ENCODE measurements at regions not wholly inside any gene's neighbourhood (a gene's known extent, or its start where the extent isn't known, plus 50 kb on each side); places are given as distances from the start of the nearest gene placed in this dataset.
"Not testable (repeated sequence)": the region's sequence is repeated elsewhere in the genome, so short reads cannot be mapped to it uniquely, and the experiment has no call there.

DNA sequence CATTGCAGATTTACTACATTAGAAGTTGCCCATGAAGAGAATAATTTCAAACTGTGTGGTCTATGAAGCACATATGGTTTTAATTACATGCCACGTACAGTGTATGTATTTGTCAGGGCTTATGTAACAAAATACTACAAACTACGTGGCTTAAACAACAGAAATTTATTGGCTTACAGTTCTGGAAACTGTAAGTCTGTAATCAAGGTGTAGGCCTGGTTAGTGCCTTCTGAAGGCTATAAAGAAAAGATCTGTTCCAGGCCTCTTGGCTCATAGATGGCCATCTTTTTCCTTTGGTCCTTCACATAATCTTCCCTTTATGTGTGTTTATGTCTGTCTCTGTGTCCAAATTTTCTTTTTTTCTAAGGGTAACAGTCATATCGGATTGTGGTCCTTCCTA is 1160.2 kb downstream of the FAM133A start:
- DNase-seq (ENCODE audit: low spot score), result no peak

DNA sequence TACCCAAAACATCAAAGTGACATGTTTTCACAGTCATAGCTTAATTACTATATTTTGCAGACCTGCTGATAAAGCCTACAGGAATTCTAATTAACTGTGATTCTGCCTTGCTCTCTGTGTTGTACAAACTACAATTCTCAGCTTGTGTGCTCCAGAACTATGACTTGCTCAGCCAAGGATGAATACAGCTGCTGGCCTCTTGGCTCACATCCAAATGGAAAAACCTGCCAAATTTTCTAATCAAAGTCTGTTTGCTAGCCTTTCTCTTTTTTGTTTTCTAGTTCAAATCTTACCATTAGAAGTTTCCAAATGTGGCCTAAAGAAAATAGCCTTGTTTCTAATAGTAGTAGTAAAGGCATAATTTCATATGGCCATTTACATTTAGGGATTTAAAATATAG is 1176.8 kb downstream of the FAM133A start:
- peak; percentile 2 for DNase-seq (ENCODE audit: low spot score)

DNA sequence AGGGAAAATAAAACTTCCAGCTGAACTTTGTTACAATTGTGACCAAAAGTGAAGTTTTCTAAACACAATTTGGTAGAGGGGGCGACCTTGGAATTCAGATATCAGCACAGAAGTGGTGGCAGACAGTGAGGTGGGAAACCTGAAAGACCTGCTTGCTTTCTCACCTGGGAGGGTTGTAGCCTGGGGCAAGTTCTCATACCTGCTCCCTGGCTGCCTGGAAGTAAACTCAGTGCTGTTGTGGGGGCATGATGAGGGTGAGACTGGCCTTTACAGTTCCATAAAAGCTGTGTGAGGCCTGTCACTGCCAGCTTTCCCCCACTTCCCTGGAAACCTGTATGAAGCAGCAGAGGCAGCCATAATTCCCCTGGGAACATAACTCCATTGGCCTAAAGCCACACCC is 1180.2 kb downstream of the FAM133A start:
- no peak for DNase-seq (ENCODE audit: low spot score)

GRCh38 chrX:94862470-94862869 is 1188.5 kb downstream of the FAM133A start:
- not testable (repeated sequence) for DNase-seq (ENCODE audit: low spot score)

GRCh38 chrX:94871640-94872039 is 1197.6 kb downstream of the FAM133A start:
- DNase-seq (ENCODE audit: low spot score), result no peak

DNA sequence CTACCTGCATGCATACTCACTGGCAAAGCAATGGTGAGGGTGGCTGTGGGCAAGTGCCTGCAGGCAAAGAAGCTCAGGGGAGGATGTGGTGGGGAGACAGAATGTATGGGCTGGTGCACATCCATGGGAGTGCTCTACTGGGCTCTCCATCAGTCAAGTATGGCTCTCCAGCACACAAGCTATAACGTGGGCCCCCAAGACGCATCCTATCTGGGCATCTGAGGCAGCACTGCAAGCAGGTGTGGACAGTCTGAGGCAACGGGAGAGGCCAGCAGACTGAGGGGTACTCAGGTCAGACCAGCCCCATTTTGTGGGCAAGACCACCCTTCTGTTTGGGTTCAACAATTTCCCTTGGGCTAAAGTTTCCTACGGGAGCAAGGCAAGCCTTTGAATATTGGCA is 1227.8 kb downstream of the FAM133A start:
- no peak for DNase-seq (ENCODE audit: low spot score)

DNA sequence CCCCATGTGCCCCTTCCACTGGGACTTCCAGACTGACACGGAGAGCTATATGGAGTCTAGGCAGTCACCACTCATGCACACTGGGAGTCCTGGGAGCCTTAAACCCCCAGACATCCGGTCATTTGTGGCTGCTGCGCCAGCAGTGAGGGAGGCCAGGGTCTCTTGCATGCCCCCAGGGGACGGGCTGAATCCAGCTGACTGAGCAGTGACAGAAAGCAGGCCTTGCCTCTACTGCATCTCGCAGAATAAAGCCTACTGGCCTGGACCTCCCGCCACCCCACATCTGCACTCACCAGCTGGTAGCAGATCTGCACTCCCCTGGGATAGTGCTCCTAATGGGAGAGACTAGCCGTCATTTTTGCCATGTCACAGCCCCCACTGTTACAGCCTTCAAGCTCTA is 1234.2 kb downstream of the FAM133A start:
- DNase-seq (ENCODE audit: low spot score), result no peak

DNA sequence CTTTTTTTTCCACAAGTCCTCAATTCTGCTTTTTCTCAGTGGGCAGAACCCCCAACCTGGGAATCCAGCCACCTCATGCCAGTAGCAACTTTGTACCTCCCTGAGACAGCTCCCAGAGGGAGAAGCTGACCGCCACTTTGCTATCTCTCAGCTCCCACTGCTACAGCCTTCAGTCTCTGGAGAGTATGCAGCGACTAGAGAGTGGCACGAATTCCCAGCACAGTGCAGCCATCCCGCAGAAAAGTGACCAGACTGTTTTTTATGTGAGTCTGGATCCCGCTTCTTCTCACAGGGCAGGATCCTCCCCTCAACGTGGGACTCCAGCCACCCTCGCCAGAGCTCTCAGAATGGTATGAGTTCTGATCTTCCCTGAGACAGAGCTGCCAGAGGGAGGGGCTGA is 1234.6 kb downstream of the FAM133A start:
- no peak for DNase-seq (ENCODE audit: low spot score)

DNA sequence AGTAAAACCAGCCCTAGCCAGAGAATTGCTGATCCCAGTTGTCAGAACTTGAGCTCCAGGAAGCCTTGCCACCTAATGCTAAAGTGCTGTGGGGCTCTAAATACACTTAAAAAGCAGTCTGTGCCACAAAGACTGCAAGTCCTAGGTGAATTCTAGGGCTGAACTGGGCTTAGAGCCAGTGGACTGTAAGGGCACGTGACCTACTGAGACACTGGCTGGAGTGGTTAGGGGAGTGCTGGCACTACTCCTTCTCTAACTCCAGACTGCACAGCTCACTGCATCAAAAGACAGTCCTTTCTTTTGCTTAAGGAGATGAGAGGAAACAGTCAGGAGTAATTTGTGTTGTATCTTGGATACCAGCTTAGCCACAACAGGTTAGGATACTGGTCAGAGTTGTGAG is 1240.2 kb downstream of the FAM133A start:
- no peak for DNase-seq (ENCODE audit: low spot score)

GRCh38 chrX:94932278-94932965 is 1258.4 kb downstream of the FAM133A start:
- no peak for DNase-seq (ENCODE audit: low spot score)

GRCh38 chrX:94936722-94937121 is 1262.7 kb downstream of the FAM133A start:
- no peak for DNase-seq (ENCODE audit: low spot score)

DNA sequence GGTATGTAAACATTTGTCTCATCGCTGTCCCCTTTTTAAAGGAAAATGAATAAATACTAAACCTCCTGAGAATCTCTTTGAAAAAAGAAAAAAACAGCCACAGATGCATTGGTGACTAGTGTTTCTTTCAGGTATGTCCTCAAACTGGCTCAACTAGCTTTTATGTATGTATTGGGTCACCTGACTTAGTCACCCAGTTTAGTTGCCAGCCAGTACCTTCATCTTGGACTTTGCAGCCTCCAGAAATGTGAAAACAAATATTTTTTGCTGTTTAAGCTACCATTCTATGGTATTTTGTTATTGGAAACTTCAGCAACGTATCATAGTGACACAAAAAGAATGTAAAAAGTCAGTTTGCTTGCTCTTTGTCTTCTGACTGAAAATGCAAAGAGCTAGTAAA is 1263.5 kb downstream of the FAM133A start:
- no peak for DNase-seq (ENCODE audit: low spot score)

- DNase-seq (ENCODE audit: low spot score), result no peak
Observed at GRCh38 chrX:94942603-94943002, 1268.6 kb downstream of the FAM133A start.

- not testable (repeated sequence) for DNase-seq (ENCODE audit: low spot score)
Observed at GRCh38 chrX:94946137-94946536, 1272.1 kb downstream of the FAM133A start.

DNA sequence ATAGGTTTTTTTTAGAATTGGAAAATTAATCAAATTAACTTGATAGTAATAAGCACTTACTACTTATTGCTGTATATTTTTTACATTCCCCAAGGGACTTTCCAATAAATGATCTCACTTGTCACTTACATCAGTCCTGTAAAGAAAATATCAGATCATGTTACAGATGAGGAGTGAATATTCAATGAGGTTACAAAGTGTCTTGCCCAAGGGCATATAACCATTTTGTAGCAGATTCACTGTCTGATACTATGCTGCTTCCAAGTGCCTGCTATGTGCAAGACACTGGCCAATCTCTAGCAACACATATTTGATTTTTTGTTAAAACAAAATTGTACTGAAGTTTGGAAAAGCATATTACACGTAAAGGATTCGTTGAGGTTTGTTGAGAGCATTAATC is 1287.7 kb downstream of the FAM133A start:
- no peak for DNase-seq (ENCODE audit: low spot score)

- DNase-seq (ENCODE audit: low spot score), result no peak
Observed at GRCh38 chrX:94977562-94977961, 1303.6 kb downstream of the FAM133A start.

- DNase-seq (ENCODE audit: low spot score), result no peak
Observed at GRCh38 chrX:94977986-94978385, 1304.0 kb downstream of the FAM133A start.
